Hepatocyte (in vitro differentiated cells): ENCODE measurements at regions not wholly inside any gene's neighbourhood (a gene's known extent, or its start where the extent isn't known, plus 50 kb on each side); places are given as distances from the start of the nearest gene placed in this dataset.

Source experiments
- EZH2 ChIP-seq: fragments of 200-600 bp; sonication (generic); IDR thresholded peaks from 2 replicates; pipeline ENCODE4 v1.6.1; 2016; ENCODE audit warnings: antibody characterized with exemption, mild to moderate bottlenecking, borderline replicate concordance
- TF ChIP-seq, protein P1 (sequence below): fragments of 200-600 bp; sonication (generic); IDR thresholded peaks from 2 replicates; pipeline ENCODE4 v1.5.1; 2016; ENCODE audit warnings: antibody characterized with exemption, mild to moderate bottlenecking; ENCODE audit not compliant: poor library complexity

DNA sequence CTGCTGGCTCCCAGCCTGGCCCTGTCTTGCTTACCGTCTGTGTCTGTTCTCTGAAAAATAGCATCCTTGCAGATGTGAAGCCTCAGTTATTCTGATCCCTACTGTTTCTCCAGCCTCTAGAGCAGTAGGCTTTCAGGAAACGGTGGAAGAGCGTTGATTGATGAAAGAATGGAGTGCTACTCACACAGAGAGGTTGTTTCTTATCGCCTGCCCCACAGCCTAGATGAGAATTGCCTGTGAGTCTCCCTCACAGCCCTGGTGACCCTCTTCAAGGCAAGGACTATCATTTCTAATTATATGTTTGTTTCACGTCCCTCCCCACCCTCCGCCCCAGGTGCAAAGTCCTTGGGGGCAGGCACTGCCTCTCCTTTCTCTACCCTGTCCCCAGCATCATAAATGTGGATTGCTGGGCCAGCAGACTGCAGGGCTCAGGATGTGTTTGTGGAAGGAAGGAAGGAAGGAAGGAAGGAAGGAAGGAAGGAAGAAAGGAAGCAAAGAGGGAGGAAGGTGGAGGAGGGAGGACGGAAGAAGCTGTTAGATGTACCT, 575.3 kb upstream of the B3GAT1 start:
- TF ChIP-seq, protein P1, sequence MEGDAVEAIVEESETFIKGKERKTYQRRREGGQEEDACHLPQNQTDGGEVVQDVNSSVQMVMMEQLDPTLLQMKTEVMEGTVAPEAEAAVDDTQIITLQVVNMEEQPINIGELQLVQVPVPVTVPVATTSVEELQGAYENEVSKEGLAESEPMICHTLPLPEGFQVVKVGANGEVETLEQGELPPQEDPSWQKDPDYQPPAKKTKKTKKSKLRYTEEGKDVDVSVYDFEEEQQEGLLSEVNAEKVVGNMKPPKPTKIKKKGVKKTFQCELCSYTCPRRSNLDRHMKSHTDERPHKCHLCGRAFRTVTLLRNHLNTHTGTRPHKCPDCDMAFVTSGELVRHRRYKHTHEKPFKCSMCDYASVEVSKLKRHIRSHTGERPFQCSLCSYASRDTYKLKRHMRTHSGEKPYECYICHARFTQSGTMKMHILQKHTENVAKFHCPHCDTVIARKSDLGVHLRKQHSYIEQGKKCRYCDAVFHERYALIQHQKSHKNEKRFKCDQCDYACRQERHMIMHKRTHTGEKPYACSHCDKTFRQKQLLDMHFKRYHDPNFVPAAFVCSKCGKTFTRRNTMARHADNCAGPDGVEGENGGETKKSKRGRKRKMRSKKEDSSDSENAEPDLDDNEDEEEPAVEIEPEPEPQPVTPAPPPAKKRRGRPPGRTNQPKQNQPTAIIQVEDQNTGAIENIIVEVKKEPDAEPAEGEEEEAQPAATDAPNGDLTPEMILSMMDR, result no peak
- no peak for TF ChIP-seq EZH2
